ENCODE measurements at regions not wholly inside any gene's neighbourhood (a gene's known extent, or its start where the extent isn't known, plus 50 kb on each side); places are given as distances from the start of the nearest gene placed in this dataset.

GRCh38 chr16:65410801-65411200, 288.9 kb upstream of the CDH11 start:
- no peak overlapping the region for H3K4me3 ChIP-seq (replicated peaks in 1 of 3)
- 69 to 79% methylated on average over 4 of the region's 4 CpGs for WGBS, 2 donors
- no peak overlapping the region for H3K27ac ChIP-seq
- DNase-seq, result no peak
- H3K27me3 ChIP-seq, result no peaks in the 10 kb centered on the region
- intact Hi-C loops (cut with DNase I), result no loop called here
- TF ChIP-seq, protein P1, sequence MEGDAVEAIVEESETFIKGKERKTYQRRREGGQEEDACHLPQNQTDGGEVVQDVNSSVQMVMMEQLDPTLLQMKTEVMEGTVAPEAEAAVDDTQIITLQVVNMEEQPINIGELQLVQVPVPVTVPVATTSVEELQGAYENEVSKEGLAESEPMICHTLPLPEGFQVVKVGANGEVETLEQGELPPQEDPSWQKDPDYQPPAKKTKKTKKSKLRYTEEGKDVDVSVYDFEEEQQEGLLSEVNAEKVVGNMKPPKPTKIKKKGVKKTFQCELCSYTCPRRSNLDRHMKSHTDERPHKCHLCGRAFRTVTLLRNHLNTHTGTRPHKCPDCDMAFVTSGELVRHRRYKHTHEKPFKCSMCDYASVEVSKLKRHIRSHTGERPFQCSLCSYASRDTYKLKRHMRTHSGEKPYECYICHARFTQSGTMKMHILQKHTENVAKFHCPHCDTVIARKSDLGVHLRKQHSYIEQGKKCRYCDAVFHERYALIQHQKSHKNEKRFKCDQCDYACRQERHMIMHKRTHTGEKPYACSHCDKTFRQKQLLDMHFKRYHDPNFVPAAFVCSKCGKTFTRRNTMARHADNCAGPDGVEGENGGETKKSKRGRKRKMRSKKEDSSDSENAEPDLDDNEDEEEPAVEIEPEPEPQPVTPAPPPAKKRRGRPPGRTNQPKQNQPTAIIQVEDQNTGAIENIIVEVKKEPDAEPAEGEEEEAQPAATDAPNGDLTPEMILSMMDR (IDR thresholded peaks at IDR 0.05), result no peak
- no peak for TF ChIP-seq POLR2A (IDR thresholded peaks at IDR 0.05)
- H3K36me3 ChIP-seq, result no peaks in the 10 kb centered on the region
- H3K4me1 ChIP-seq, result no peaks in the 10 kb centered on the region
- H3K9me3 ChIP-seq, result no peaks in the 10 kb centered on the region

DNA sequence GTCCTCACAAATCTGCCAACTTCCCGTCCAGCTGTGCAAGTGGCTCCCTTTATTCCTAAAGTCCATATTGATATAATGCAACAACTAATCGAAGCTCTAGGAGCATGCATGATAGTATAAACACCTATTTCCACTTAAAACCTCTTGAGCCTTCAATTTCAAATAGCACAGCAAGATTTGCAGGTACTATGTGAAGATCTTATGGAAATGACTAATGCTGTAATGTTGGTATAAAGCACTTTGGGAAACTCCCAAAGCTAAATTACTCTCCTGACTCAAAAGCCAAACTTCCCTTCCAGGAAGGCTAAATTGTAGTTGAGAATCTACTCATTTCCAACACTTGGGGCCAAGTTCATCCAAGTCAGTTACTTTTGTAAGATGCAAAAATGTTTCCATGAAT, 287.6 kb upstream of the CDH11 start:
- no peak for TF ChIP-seq POLR2A (IDR thresholded peaks at IDR 0.05)
- TF ChIP-seq, protein P1 (IDR thresholded peaks at IDR 0.05), result no peak
- Histone ChIP-seq H3K9me3 (no peaks in the 10 kb centered on the region), H3K4me3 (replicated peaks in 1 of 3) (no peak overlapping the region), H3K36me3 (no peaks in the 10 kb centered on the region), H3K4me1 (no peaks in the 10 kb centered on the region), H3K27ac (no peak overlapping the region), H3K27me3 (no peaks in the 10 kb centered on the region)
- intact Hi-C loops (cut with DNase I), result no loop called here
- DNase-seq, result no peak
- WGBS, 2 donors, result 73 to 79% methylated on average over 2 of the region's 2 CpGs

DNA sequence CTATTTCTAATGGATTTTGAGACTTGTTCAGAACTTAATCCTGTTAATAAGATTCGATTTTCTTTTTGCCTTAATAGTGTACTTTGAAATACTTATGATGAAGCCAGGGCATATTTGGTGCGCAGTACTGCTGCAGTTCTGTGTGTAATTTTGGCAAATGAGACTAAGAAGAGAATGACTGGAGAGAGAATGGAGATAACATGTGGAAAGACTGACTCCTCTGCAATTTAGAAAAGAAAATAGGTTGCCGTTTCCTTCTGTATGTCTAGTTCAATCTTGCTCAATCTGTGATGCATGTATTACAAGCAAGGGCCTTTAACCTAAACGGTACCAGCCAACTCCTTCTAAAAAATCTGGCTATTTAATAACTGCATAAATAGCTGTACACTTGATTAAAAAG, 285.1 kb upstream of the CDH11 start:
- Histone ChIP-seq H3K36me3 (no peaks in the 10 kb centered on the region), H3K27me3 (no peaks in the 10 kb centered on the region), H3K9me3 (no peaks in the 10 kb centered on the region), H3K27ac (no peak overlapping the region), H3K4me3 (replicated peaks in 1 of 3) (no peak overlapping the region), H3K4me1 (no peaks in the 10 kb centered on the region)
- no peak for TF ChIP-seq POLR2A (IDR thresholded peaks at IDR 0.05)
- TF ChIP-seq, protein P1 (IDR thresholded peaks at IDR 0.05), result no peak
- 59 to 73% methylated on average over 4 of the region's 4 CpGs for WGBS, 2 donors
- intact Hi-C loops (cut with DNase I), result no loop called here
- no peak for DNase-seq

DNA sequence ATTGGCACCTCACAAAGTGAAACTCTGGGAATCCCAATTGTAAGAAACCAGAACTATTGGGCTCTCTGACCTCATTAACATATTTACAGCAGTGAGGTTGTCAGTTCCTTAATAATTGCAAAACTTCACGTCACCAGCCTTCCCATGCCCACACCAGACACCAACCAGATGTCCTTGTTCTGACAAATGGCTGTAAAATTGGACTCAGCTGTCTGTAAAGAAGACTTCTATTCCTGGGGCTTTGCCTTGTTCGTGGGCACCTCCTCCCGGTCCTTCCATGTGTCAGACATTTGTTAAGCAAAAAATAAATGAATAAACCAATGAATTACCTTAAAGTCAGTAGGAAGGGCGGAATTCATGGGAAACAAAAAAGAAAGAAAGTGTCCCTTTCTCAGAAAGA, 284.3 kb upstream of the CDH11 start:
- 86 to 91% methylated on average over 4 of the region's 4 CpGs for WGBS, 2 donors
- Histone ChIP-seq H3K36me3 (no peaks in the 10 kb centered on the region), H3K27me3 (no peaks in the 10 kb centered on the region), H3K4me3 (replicated peaks in 1 of 3) (no peak overlapping the region), H3K27ac (no peak overlapping the region), H3K9me3 (no peaks in the 10 kb centered on the region), H3K4me1 (no peaks in the 10 kb centered on the region)
- no peak for DNase-seq
- intact Hi-C loops (cut with DNase I), result no loop called here
- TF ChIP-seq POLR2A (IDR thresholded peaks at IDR 0.05), result no peak
- TF ChIP-seq, protein P1 (IDR thresholded peaks at IDR 0.05), result no peak

DNA sequence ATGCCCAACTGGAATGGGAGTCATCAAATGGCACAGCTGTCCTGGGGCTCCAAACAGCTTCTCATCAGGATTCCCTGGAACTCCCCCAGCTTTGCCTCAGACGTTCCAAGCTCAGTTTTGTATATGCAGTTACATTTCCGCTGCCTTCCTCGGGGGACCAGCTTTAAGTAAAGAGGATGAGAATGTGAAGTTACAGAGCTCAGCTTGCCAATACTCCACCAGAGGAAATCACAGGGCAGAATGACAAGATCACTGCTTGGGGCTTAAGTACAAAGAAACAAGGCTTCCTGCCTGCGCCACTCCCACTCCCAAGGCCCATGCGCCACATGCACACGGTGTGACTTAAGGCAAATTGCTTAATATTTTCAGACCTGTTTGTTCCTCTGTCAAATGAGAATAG, 272.4 kb upstream of the CDH11 start:
- Histone ChIP-seq H3K36me3 (no peaks in the 10 kb centered on the region), H3K27me3 (no peaks in the 10 kb centered on the region), H3K9me3 (no peaks in the 10 kb centered on the region), H3K4me1 (no peaks in the 10 kb centered on the region), H3K27ac (no peak overlapping the region), H3K4me3 (replicated peaks in 1 of 3) (no peak overlapping the region)
- intact Hi-C loops (cut with DNase I), result no loop called here
- DNase-seq, result no peak
- 68 to 79% methylated on average over 6 of the region's 6 CpGs for WGBS, 2 donors
- TF ChIP-seq, protein P1 (IDR thresholded peaks at IDR 0.05), result no peak
- TF ChIP-seq POLR2A (IDR thresholded peaks at IDR 0.05), result no peak
